Kidney epithelial cell (primary cell): ENCODE measurements at regions not wholly inside any gene's neighbourhood (a gene's known extent, or its start where the extent isn't known, plus 50 kb on each side); places are given as distances from the start of the nearest gene placed in this dataset.

Experiments
- DNase-seq: peaks from one replicate; pipeline ENCODE4 v3.0.0-alpha.2; 2010; ENCODE audit warnings: low read depth
- H3K27me3 ChIP-seq: 2 replicates; pipeline ENCODE4 v1.6.0; 2011; ENCODE audit warnings: low read length; ENCODE audit not compliant: control insufficient read depth, insufficient read depth
- H3K36me3 ChIP-seq: 2 replicates; pipeline ENCODE4 v1.5.1; 2011; ENCODE audit warnings: low read length; ENCODE audit not compliant: control insufficient read depth, insufficient read depth
- H3K4me3 ChIP-seq: 2 replicates; pipeline ENCODE4 v1.5.1; 2011; ENCODE audit warnings: low read depth, mild to moderate bottlenecking, control low read depth, low read length
- CTCF ChIP-seq: IDR thresholded peaks from 2 replicates; pipeline ENCODE4 v1.5.1; 2011; ENCODE audit warnings: mild to moderate bottlenecking, moderate library complexity, low read length, control low read depth, inconsistent platforms; ENCODE audit not compliant: insufficient read depth, poor library complexity, severe bottlenecking

DNA sequence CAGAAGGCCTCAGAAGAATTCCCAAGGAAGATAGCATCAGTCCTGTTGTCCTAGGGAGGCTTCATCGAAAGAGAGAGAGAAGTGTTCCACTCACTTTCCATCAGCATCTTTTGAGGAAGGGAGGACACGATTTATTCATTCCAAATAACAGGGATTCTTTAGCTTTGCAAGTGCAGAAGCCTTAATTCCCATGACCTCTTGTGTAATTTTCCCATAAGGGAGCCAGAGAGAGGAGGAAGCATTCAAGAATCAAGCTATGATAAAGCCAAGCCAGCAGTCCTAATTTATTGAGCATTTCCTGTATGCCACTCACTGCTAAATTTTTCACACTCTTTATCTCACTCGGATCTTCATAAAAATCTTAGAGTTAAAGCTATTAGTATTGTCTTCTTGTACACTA lies 169.7 kb upstream of the MITF start:
- no peaks in the 10 kb centered on the region for H3K27me3 ChIP-seq
- no peak overlapping the region for H3K4me3 ChIP-seq
- DNase-seq: no peak
- TF ChIP-seq CTCF: no peak
- no peaks in the 10 kb centered on the region for H3K36me3 ChIP-seq

- Histone ChIP-seq H3K27me3 (no peaks in the 10 kb centered on the region), H3K36me3 (no peaks in the 10 kb centered on the region), H3K4me3 (no peak overlapping the region)
- no peak for TF ChIP-seq CTCF
- DNase-seq: no peak
Observed at GRCh38 chr3:69568951-69569350, 170.3 kb upstream of the MITF start.

DNA sequence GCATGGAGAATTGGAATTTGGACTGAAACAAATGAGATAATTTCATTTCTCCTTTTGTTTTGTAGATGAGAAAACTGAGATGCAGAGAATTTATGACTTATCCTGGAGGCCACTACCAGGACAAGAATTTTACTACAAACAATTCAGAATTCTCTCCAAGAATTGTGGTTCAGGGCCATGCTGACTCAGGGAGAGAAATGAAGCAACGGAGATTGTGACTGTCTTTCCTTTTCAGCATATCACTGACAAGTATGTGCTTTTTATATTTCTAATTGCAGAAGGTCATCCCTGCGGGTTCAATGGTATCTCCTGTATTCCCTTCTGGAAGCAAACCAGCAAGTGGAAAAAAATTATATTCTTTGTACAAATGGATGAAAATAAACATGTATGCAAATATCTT lies 170.8 kb upstream of the MITF start:
- Histone ChIP-seq H3K36me3 (no peaks in the 10 kb centered on the region), H3K4me3 (no peak overlapping the region), H3K27me3 (no peaks in the 10 kb centered on the region)
- DNase-seq: no peak
- no peak for TF ChIP-seq CTCF

DNA sequence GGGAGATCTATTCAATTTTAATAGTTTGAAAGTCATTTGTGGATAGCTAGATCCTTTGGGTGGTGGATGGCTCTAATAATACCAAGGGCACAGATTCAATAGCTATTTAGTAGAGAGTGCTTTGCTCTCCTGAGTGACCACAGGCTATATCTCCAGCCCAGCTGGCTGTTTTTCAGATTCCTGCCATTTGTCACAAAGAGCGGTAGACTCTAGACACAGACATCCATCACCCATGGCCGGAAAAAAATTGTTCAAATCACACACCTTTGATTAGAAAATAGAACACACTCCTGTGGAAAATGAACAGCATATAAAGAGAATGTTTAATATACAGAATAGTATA lies 171.6 kb upstream of the MITF start:
- no peaks in the 10 kb centered on the region for H3K36me3 ChIP-seq
- TF ChIP-seq CTCF: no peak
- no peak for DNase-seq
- no peak overlapping the region for H3K4me3 ChIP-seq
- H3K27me3 ChIP-seq: no peaks in the 10 kb centered on the region

DNA sequence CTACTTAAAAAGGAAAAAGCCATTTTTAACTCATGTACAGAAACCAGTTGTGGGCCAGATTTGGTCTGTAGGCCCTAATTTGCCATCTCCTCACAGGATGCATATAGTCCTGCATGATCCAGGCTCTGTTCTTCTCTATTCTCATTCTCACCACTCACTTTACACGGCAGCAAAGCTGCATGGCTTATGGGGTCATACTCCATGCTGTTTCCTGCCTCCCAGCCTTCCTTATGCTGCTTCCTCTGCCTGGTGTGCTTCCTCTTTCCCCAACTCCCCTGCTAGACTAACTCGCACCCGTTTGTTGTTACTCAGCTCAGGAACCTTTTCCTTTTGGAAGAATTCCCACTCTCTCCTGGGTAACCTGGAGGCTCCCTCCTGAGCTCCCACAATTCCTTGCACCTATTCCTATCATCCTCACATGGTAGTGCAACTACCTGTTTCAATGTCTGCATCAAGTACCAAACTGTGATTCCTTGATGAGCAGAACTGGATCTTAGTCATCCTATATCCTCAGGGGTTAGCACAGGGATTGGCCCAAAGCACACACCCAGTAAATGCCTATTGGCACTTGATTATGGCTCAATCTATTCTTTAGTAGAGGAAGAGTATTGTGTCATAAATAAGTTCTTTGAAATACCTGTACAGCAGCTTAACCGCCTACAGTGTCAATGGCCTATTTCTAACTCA lies 172.1 kb upstream of the MITF start:
- no peak for DNase-seq
- TF ChIP-seq CTCF: no peak
- Histone ChIP-seq H3K27me3 (no peaks in the 10 kb centered on the region), H3K4me3 (no peak overlapping the region), H3K36me3 (no peaks in the 10 kb centered on the region)

DNA sequence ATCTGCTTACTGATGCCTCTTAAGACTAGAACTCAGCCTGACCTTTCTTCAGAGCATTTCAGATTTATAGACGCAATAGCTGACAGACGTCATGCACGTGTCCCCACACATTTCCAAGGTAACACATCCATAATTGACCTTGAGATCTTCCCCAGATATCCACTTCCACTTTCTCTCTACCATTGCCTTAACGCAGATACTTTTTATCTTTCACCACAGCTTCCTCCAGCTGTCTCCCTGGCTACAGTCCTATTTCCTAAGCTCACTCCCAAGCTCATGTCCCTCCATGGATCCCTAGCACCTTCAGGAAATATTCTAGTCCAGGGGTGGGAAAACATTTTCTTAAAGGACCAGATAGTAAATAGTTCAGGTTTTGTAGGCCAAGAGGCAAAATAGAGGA lies 173.0 kb upstream of the MITF start:
- Histone ChIP-seq H3K27me3 (no peaks in the 10 kb centered on the region), H3K4me3 (no peak overlapping the region), H3K36me3 (no peaks in the 10 kb centered on the region)
- no peak for TF ChIP-seq CTCF
- DNase-seq: no peak
